ENCODE measurements at regions not wholly inside any gene's neighbourhood (a gene's known extent, or its start where the extent isn't known, plus 50 kb on each side); places are given as distances from the start of the nearest gene placed in this dataset.

GRCh38 chr3:160622263-160623045 is 54.5 kb upstream of the ARL14 start:
- DNase-seq (ENCODE audit: low read depth): no peak
- TF ChIP-seq CTCF (conservative IDR thresholded peaks at IDR 0.05; ENCODE audit: low read depth, low read length): no peak
- no peak overlapping the region for H3K4me3 ChIP-seq (ENCODE audit: low read length)

- no peak for TF ChIP-seq CTCF (conservative IDR thresholded peaks at IDR 0.05; ENCODE audit: low read depth, low read length)
- DNase-seq (ENCODE audit: low read depth): no peak
These were observed 53.5 kb upstream of the KPNA4 start for GRCh38 chr3:160618878-160619277.

GRCh38 chr3:160618363-160618762 is 53.0 kb upstream of the KPNA4 start:
- TF ChIP-seq CTCF (conservative IDR thresholded peaks at IDR 0.05; ENCODE audit: low read depth, low read length): no peak
- H3K4me3 ChIP-seq (ENCODE audit: low read length): no peak overlapping the region
- no peak for DNase-seq (ENCODE audit: low read depth)

More at GRCh38 chr3:160618878-160619277, 53.5 kb upstream of the KPNA4 start:
- H3K4me3 ChIP-seq (ENCODE audit: low read length): no peak overlapping the region

- no peak overlapping the region for H3K4me3 ChIP-seq (ENCODE audit: low read length)
- TF ChIP-seq CTCF (conservative IDR thresholded peaks at IDR 0.05; ENCODE audit: low read depth, low read length): peak; percentile 12
- DNase-seq (ENCODE audit: low read depth): no peak
These were observed 52.3 kb upstream of the KPNA4 start for GRCh38 chr3:160617636-160618035.

GRCh38 chr3:160616716-160617115 is 51.3 kb upstream of the KPNA4 start:
- peak; percentile 43 for DNase-seq (ENCODE audit: low read depth)
- TF ChIP-seq CTCF (conservative IDR thresholded peaks at IDR 0.05; ENCODE audit: low read depth, low read length): no peak
- no peak overlapping the region for H3K4me3 ChIP-seq (ENCODE audit: low read length)

GRCh38 chr3:160616311-160616710 is 50.9 kb upstream of the KPNA4 start:
- no peak for TF ChIP-seq CTCF (conservative IDR thresholded peaks at IDR 0.05; ENCODE audit: low read depth, low read length)
- H3K4me3 ChIP-seq (ENCODE audit: low read length): no peak overlapping the region
- DNase-seq (ENCODE audit: low read depth): peak; percentile 8
